Smooth muscle cell of the brain vasculature (primary cell): ENCODE measurements at regions not wholly inside any gene's neighbourhood (a gene's known extent, or its start where the extent isn't known, plus 50 kb on each side); places are given as distances from the start of the nearest gene placed in this dataset.
"Not testable (repeated sequence)": the region's sequence is repeated elsewhere in the genome, so short reads cannot be mapped to it uniquely, and the experiment has no call there.

ENCODE experiments used
- DNase-seq: peaks from one replicate; pipeline ENCODE4 v3.0.0-alpha.2; 2012; ENCODE audit warnings: low read depth, low spot score

DNA sequence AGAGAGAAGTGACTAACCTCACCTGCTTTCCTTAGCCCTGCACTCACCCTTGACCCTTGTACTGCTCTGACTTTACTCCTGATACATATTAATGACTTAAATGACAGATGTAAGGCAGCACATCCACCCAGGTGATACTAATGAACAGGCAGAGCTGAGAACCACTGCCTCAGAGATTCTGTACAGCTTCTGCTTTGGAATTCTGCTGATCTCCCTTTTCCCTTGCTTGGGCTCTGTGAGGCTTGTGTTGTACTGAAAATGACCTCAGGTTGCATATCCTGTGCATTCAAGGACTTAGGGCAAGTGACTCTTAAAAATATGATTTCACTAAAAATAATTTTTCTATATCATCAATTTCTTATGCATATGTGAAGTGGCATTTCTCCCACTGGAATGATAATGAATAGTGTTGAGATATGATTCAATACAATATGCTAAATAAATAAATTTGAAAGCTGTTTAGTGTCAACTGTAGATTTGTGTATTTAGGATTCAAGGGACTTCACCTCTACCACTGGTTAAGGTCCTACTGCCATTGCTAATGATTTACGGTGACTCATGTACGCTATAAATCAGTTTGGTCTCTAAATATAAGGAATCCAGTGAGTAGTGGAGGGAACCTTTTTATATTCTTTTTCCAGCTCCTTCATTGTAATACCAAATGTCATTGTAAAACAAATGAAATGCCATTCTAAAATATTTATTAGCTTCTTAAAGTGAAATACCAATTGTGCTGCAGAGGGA lies 328.3 kb downstream of the SOCS6 start:
- no peak for DNase-seq

DNA sequence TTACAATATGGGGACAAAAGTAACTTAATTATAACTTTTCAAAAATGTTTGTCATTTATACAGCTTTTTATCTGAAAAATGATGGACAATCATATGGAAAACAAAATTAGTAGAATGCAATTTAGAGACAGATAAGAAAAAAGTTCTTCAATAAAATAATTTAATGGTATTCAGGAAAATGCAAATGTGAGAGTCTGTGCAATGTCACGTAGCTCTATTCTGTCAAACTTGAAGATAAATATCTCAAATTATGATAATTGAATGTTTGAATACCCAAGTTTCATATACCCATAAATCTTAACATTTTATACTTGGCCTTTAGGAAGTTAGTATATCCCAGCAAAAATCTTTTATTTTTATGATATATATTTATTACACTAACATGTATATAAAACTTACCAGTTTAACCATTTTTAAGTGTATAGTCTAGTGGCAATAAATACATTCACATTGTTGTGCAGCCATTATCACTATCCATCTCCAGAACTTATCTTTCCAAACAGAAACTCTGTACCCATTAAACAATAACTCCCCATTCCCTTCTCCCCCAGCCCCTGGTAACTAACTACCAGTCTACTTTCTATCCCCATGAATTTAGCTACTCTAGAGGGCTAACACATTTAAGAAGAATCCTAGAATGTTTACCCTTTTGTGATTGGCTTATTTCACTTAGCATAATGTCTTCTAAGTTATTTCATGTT lies 311.5 kb downstream of the SOCS6 start:
- no peak for DNase-seq

DNA sequence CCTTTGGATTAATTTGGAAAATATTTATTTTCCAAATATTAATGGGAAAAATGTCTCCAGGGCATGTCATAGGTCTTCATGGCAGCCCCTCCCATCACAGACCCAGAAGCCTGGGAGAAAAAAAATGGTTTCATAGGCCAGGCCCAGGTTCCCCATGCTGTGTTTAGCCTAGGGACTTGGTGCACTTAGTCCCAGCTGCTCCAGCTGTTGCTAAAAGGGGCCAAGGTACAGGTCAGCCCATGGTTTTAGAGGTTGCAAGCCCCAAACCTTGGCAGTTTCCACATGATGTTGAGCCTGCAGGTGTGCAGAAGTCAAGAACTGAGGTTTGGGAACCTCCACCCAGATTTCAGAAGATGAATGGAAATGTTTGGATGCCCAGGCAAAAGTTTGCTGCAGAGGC lies 309.6 kb downstream of the SOCS6 start:
- DNase-seq: no peak

- DNase-seq: no peak
These were observed 294.1 kb downstream of the SOCS6 start for GRCh38 chr18:70582981-70583380.

DNA sequence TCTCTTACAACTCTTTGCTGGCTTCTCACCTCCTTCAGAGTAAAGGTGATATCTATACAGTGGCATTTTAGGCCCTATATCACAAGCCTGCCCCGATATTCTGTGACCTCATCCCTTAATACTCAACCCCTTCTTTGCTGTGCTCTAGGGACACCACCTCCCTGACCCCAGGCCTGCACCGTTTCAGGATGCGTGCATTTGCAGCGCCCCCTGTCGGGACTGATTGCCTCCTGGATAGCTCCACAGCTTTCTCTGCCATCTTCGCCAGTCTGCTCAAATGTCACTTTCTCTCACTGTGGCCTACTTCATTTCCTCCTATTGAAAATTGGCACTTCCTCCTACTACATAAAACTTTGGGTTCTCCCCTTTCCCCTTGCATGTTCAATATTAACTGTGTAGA lies 289.6 kb downstream of the SOCS6 start:
- no peak for DNase-seq

- no peak for DNase-seq
These were observed 288.2 kb downstream of the SOCS6 start for GRCh38 chr18:70577023-70577420.

- no peak for DNase-seq
These were observed 287.6 kb downstream of the SOCS6 start for GRCh38 chr18:70576276-70577022.

- not testable (repeated sequence) for DNase-seq
These were observed 286.1 kb downstream of the SOCS6 start for GRCh38 chr18:70574951-70575350.

DNA sequence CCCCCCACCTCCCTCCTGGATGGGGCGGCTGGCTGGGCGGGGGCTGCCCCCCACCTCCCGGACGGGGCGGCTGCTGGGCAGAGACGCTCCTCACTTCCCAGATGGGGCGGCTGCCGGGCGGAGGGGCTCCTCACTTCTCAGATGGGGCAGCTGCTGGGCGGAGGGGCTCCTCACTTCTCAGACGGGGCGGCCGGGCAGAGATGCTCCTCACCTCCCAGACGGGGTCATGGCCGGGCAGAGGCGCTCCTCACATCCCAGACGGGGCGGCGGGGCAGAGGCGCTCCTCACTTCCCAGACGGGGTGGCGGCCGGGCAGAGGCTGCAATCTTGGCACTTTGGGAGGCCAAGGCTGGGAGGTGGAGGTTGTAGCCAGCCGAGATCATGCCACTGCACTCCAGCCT lies 280.8 kb downstream of the SOCS6 start:
- not testable (repeated sequence) for DNase-seq

- DNase-seq: no peak
These were observed 270.6 kb downstream of the SOCS6 start for GRCh38 chr18:70559446-70559845.

DNA sequence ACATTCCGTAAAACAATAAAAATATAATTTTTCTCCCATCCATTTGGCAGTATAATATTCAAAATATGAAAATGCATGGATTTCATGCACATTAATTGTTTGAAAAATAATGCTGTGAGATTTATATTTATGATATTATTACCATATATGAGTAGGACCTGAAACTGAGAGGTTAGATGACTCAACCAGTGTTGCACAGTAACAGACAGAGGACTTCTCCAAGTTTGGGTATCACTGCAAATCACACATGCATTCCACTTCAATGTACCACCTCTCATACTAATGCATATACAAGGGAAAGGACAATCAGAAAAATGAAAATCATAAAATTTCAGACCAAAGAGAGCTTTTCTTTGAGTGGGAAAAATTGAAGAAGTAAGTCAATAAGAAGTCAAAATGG lies 269.5 kb downstream of the SOCS6 start:
- no peak for DNase-seq

GRCh38 chr18:70554854-70555445 lies 266.1 kb downstream of the SOCS6 start:
- DNase-seq: no peak

- DNase-seq: no peak
These were observed 265.1 kb downstream of the SOCS6 start for GRCh38 chr18:70553936-70554260.

- DNase-seq: no peak
These were observed 264.5 kb downstream of the SOCS6 start for GRCh38 chr18:70553245-70553935.

DNA sequence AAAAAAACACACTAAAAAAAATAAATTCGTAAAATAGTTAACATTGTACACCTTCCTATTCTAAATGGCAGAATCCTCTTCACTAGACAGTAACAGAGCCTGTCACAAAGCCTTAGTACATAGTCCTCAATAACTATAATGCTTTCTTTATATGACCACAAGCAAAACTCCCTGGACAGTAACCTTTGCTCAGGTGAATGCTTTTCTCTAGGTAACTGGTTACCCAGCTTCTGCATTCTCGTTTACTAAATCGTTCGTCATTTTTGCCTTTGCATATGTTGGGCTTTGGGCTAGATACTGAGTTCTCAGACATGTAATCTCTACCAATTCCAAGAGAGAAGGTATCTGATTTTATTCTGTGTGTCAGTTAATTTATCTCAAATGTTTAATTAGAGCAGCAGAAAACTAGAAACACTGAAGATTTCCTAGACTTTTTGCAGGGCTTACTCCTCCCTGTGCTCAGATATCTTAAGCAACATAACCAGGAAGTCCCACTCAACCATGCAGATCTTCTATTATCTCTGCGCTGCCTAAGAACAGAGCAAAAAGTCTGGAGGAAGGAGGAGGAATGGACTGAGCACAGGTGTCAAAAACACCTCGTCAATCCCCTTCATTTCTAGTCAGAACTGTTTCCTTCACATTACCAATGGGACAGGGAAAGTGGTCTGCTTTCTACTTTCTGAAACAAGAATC lies 247.7 kb downstream of the SOCS6 start:
- DNase-seq: no peak

GRCh38 chr18:70535041-70535440 lies 246.2 kb downstream of the SOCS6 start:
- DNase-seq: no peak

GRCh38 chr18:70525322-70525721 lies 236.5 kb downstream of the SOCS6 start:
- not testable (repeated sequence) for DNase-seq

DNA sequence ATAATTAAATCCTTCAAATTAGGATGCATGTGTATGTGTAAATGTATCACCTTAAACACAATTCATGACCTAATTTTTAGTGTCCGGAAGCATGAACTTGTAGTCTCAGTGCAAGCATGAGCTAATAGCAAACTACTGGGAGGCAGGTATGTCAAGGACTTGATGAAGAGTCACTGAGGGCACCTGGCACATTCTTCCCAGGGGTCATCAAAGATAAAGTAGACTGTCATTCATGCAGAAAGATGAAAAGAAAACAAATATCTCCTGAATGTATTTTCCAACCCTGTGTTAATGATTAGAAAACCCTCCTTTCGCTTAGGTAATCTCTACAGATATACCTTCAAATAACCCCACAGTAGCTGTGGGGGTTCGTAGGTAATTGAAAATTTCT lies 234.9 kb downstream of the SOCS6 start:
- no peak for DNase-seq

GRCh38 chr18:70523035-70523791 lies 234.4 kb downstream of the SOCS6 start:
- no peak for DNase-seq

GRCh38 chr18:70522183-70522680 lies 233.4 kb downstream of the SOCS6 start:
- no peak for DNase-seq
